Activated CD4-positive, alpha-beta T cell treated with anti-CD3 and anti-CD28 coated beads, Interleukin-2, amount 10 ng/mL, durations not matched to agents 24 days and 14 days (primary cell): ENCODE measurements at regions not wholly inside any gene's neighbourhood (a gene's known extent, or its start where the extent isn't known, plus 50 kb on each side); places are given as distances from the start of the nearest gene placed in this dataset.

Experiments used
- DNase-seq: peaks from one replicate; pipeline ENCODE4 v3.0.0; 2022
- H3K27ac Mint-ChIP-seq: one replicate; pipeline ENCODE4 v1.8.0; 2022; ENCODE audit warnings: mild to moderate bottlenecking, mixed read lengths
- H3K27me3 Mint-ChIP-seq: one replicate; pipeline ENCODE4 v1.8.0; 2022; ENCODE audit warnings: mixed read lengths
- H3K36me3 Mint-ChIP-seq: one replicate; pipeline ENCODE4 v1.8.0; 2022; ENCODE audit warnings: low read depth, mild to moderate bottlenecking, mixed read lengths
- H3K4me1 Mint-ChIP-seq: one replicate; pipeline ENCODE4 v1.8.0; 2021; ENCODE audit warnings: mixed read lengths
- H3K4me3 Mint-ChIP-seq: one replicate; pipeline ENCODE4 v1.8.0; 2022; ENCODE audit warnings: mild to moderate bottlenecking, moderate library complexity, mixed read lengths
- H3K9me3 Mint-ChIP-seq: one replicate; pipeline ENCODE4 v1.8.0; 2021; ENCODE audit warnings: mixed read lengths
- intact Hi-C: fragments of 100-400 bp; cut with micrococcal nuclease; formaldehyde crosslinking; loops from one replicate; pipeline ENCODE4 v1.15.1; 2023

GRCh38 chr14:71600309-71600708, 331.9 kb upstream of the RGS6 start:
- intact Hi-C loops: no loop called here
- Mint-ChIP-seq H3K36me3 (peaks cover 49% of the 10 kb centered on the region), H3K9me3 (peaks cover 22% of the 10 kb centered on the region), H3K27me3 (no peaks in the 10 kb centered on the region), H3K27ac (no peak overlapping the region), H3K4me3 (no peak overlapping the region), H3K4me1 (peaks cover 34% of the 10 kb centered on the region)
- no peak for DNase-seq

DNA sequence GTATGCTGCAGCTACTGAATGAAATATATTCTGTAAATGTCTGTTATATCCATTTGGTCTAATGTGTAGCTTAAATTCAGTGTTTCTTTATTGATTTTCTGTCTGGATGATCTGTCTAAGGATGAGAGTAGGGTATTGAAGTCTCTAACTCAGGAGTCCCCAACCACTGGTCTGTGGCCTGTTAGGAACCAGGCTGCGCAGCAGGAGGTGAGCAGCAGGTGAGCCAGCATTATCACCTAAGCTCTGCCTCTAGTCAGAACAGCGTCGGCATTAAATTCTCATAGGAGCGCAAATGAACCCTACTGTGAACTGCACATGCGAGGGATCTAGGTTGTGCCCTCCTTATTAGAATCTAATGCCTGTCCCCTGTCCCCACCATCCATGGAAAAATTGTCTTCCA, 329.7 kb upstream of the RGS6 start:
- no peaks in the 10 kb centered on the region for H3K27me3 Mint-ChIP-seq
- no peak overlapping the region for H3K4me3 Mint-ChIP-seq
- DNase-seq: no peak
- H3K9me3 Mint-ChIP-seq: peaks cover 30% of the 10 kb centered on the region
- intact Hi-C loops: no loop called here
- H3K36me3 Mint-ChIP-seq: peaks cover 55% of the 10 kb centered on the region
- no peak overlapping the region for H3K27ac Mint-ChIP-seq
- H3K4me1 Mint-ChIP-seq: peaks cover 39% of the 10 kb centered on the region

- Mint-ChIP-seq H3K36me3 (peaks cover 42% of the 10 kb centered on the region), H3K27ac (no peak overlapping the region), H3K27me3 (no peaks in the 10 kb centered on the region), H3K4me3 (no peak overlapping the region), H3K4me1 (peaks cover 25% of the 10 kb centered on the region), H3K9me3 (peaks cover 30% of the 10 kb centered on the region)
- intact Hi-C loops: no loop called here
- no peak for DNase-seq
These were observed 328.0 kb upstream of the RGS6 start for GRCh38 chr14:71604231-71604630.

DNA sequence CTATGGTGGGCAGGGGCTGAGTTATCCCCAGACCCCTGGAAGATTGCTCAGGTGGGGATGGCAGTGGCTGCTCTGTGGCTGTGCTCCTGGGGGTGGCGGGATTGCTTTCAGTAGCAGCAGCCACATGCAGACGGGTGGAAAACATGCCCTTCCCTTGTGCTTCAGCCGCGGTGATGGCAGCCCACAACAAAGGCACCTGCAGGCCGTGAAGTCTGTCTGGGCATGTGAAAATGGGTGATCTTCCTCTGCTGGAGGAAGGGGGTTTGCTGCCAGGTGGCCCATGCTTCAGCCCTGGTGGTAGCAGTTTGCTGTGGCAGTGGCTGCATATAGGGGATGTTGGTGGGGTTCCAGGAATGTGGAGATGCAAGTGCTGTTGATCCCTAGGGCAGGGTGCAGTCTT, 326.2 kb upstream of the RGS6 start:
- peaks cover 23% of the 10 kb centered on the region for H3K4me1 Mint-ChIP-seq
- DNase-seq: no peak
- H3K27ac Mint-ChIP-seq: no peak overlapping the region
- peaks cover 28% of the 10 kb centered on the region for H3K36me3 Mint-ChIP-seq
- H3K4me3 Mint-ChIP-seq: no peak overlapping the region
- peaks cover 20% of the 10 kb centered on the region for H3K9me3 Mint-ChIP-seq
- intact Hi-C loops: no loop called here
- H3K27me3 Mint-ChIP-seq: no peaks in the 10 kb centered on the region

- Mint-ChIP-seq H3K4me3 (no peak overlapping the region), H3K27me3 (no peaks in the 10 kb centered on the region), H3K9me3 (peaks cover 19% of the 10 kb centered on the region), H3K36me3 (peaks cover 27% of the 10 kb centered on the region), H3K4me1 (peaks cover 23% of the 10 kb centered on the region), H3K27ac (no peak overlapping the region)
- no peak for DNase-seq
- intact Hi-C loops: no loop called here
These were observed 325.7 kb upstream of the RGS6 start for GRCh38 chr14:71606575-71606974.

GRCh38 chr14:71607056-71607455, 325.2 kb upstream of the RGS6 start:
- Mint-ChIP-seq H3K27ac (no peak overlapping the region), H3K4me3 (no peak overlapping the region), H3K27me3 (no peaks in the 10 kb centered on the region), H3K4me1 (peaks cover 21% of the 10 kb centered on the region), H3K36me3 (peaks cover 25% of the 10 kb centered on the region), H3K9me3 (peaks cover 15% of the 10 kb centered on the region)
- intact Hi-C loops: no loop called here
- no peak for DNase-seq

DNA sequence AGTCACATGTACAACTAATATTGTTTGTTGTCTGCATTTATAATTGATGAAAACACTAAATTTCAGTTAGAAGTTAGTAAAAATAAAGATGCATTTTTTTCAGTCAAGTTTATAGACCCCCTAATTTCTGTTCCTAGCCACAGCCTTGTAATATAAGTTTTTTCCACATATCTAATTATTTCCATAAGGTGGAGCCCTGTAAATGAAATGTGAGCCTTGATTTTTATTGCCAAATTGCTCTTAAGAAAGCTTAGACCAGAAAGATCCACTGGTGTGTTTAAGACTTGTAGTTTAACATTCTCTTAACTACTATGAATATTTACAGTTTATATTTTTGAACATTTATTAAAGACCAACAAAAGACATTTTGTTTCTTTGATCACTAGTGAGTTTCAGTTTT, 322.1 kb upstream of the RGS6 start:
- DNase-seq: no peak
- H3K4me3 Mint-ChIP-seq: no peak overlapping the region
- no peaks in the 10 kb centered on the region for H3K27me3 Mint-ChIP-seq
- H3K27ac Mint-ChIP-seq: no peak overlapping the region
- intact Hi-C loops: no loop called here
- peaks cover 13% of the 10 kb centered on the region for H3K9me3 Mint-ChIP-seq
- peaks cover 20% of the 10 kb centered on the region for H3K4me1 Mint-ChIP-seq
- peaks cover 17% of the 10 kb centered on the region for H3K36me3 Mint-ChIP-seq

- H3K36me3 Mint-ChIP-seq: peaks cover 10% of the 10 kb centered on the region
These were observed 321.4 kb upstream of the RGS6 start for GRCh38 chr14:71610797-71611196.

GRCh38 chr14:71613168-71613567, 319.1 kb upstream of the RGS6 start:
- DNase-seq: no peak
- intact Hi-C loops: no loop called here
- no peaks in the 10 kb centered on the region for H3K27me3 Mint-ChIP-seq
- peaks cover 17% of the 10 kb centered on the region for H3K4me1 Mint-ChIP-seq
- H3K9me3 Mint-ChIP-seq: peaks cover 8% of the 10 kb centered on the region
- peaks cover 11% of the 10 kb centered on the region for H3K36me3 Mint-ChIP-seq
- no peak overlapping the region for H3K4me3 Mint-ChIP-seq
- H3K27ac Mint-ChIP-seq: no peak overlapping the region

More at GRCh38 chr14:71610797-71611196, 321.4 kb upstream of the RGS6 start:
- Mint-ChIP-seq H3K9me3 (peaks cover 7% of the 10 kb centered on the region), H3K4me1 (peaks cover 19% of the 10 kb centered on the region), H3K27me3 (no peaks in the 10 kb centered on the region), H3K4me3 (no peak overlapping the region), H3K27ac (no peak overlapping the region)
- DNase-seq: no peak
- intact Hi-C loops: no loop called here

GRCh38 chr14:71616013-71616412, 316.2 kb upstream of the RGS6 start:
- H3K27ac Mint-ChIP-seq: no peak overlapping the region
- H3K27me3 Mint-ChIP-seq: no peaks in the 10 kb centered on the region
- intact Hi-C loops: no loop called here

DNA sequence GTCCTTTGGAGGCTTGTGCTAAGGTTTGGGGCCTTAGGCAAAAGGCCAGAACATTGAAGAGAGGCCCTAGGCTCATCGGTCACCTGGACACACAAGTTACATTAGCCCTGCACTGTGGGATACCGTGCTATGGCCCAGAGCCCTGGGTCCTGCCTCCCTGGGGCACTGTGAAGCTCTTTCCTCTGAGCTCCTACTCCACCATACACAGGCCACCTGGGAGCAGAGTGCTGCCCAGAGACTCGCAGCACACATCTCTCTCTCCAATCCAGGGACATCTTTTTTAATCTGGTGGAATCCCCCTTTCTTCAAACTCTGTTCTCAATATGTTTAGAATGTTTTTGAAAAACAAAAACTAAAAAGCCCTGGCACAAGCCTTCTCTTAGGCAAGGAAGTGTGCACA, 314.2 kb upstream of the RGS6 start:
- H3K27me3 Mint-ChIP-seq: no peaks in the 10 kb centered on the region
- DNase-seq: no peak
- no peak overlapping the region for H3K27ac Mint-ChIP-seq
- peaks cover 4% of the 10 kb centered on the region for H3K9me3 Mint-ChIP-seq
- peaks cover 20% of the 10 kb centered on the region for H3K4me1 Mint-ChIP-seq
- no peak overlapping the region for H3K4me3 Mint-ChIP-seq
- peaks cover 39% of the 10 kb centered on the region for H3K36me3 Mint-ChIP-seq
- intact Hi-C loops: no loop called here

More at GRCh38 chr14:71616013-71616412, 316.2 kb upstream of the RGS6 start:
- Mint-ChIP-seq H3K4me1 (peaks cover 20% of the 10 kb centered on the region), H3K9me3 (peaks cover 8% of the 10 kb centered on the region), H3K4me3 (no peak overlapping the region), H3K36me3 (peaks cover 33% of the 10 kb centered on the region)
- DNase-seq: no peak

GRCh38 chr14:71618716-71619115, 313.5 kb upstream of the RGS6 start:
- H3K4me1 Mint-ChIP-seq: peaks cover 20% of the 10 kb centered on the region
- H3K9me3 Mint-ChIP-seq: peaks cover 4% of the 10 kb centered on the region
- DNase-seq: no peak
- no peak overlapping the region for H3K27ac Mint-ChIP-seq
- H3K27me3 Mint-ChIP-seq: no peaks in the 10 kb centered on the region
- intact Hi-C loops: no loop called here
- no peak overlapping the region for H3K4me3 Mint-ChIP-seq
- peaks cover 40% of the 10 kb centered on the region for H3K36me3 Mint-ChIP-seq

GRCh38 chr14:71619472-71619871, 312.8 kb upstream of the RGS6 start:
- intact Hi-C loops: no loop called here
- Mint-ChIP-seq H3K27ac (no peak overlapping the region), H3K4me3 (no peak overlapping the region), H3K4me1 (peaks cover 21% of the 10 kb centered on the region), H3K27me3 (no peaks in the 10 kb centered on the region), H3K9me3 (peaks cover 4% of the 10 kb centered on the region), H3K36me3 (peaks cover 47% of the 10 kb centered on the region)
- no peak for DNase-seq

DNA sequence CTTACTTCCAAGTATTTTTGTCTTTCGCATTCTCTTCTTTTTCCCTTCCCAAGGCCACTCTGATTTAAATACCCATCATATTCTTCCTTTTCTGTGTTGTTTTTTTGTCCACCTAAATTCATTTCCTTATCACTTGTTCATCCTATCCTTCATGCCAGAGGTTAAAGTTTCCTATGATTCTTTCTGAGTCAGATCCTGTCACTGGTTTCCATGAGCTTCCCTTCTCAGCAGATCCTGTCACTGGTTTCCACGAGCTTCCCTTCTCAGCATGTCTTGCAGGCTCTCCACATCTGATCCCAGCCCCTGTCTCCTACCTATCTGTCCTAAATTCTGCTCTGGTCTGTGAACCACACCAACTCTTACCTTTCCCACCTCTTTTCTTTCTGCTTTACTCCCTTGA, 311.8 kb upstream of the RGS6 start:
- peaks cover 19% of the 10 kb centered on the region for H3K4me1 Mint-ChIP-seq
- no peak overlapping the region for H3K4me3 Mint-ChIP-seq
- intact Hi-C loops: no loop called here
- no peaks in the 10 kb centered on the region for H3K27me3 Mint-ChIP-seq
- DNase-seq: no peak
- H3K36me3 Mint-ChIP-seq: peaks cover 52% of the 10 kb centered on the region
- peaks cover 4% of the 10 kb centered on the region for H3K9me3 Mint-ChIP-seq
- no peak overlapping the region for H3K27ac Mint-ChIP-seq

DNA sequence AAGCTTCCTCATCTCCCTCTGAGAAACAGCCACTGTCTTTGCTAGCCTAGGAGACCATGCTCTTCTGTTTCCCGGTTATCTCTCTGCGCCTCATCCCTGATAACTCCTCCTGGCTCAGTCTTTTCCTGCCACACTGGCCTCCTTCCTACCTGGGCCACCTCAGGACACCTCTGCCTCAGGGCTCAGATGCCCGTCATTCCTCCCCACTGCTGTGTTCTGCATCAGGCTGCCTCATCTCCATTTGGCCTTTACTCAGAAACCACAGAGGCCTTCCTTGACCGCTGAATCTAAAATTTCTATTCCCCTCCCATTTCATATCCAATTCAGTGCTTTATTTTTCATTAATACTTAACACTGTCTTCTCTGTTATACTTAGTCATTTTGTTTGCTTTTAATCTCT, 311.0 kb upstream of the RGS6 start:
- no peak overlapping the region for H3K4me3 Mint-ChIP-seq
- no peak for DNase-seq
- no peaks in the 10 kb centered on the region for H3K27me3 Mint-ChIP-seq
- H3K27ac Mint-ChIP-seq: no peak overlapping the region
- H3K9me3 Mint-ChIP-seq: peaks cover 2% of the 10 kb centered on the region
- peaks cover 51% of the 10 kb centered on the region for H3K36me3 Mint-ChIP-seq
- intact Hi-C loops: no loop called here
- peaks cover 14% of the 10 kb centered on the region for H3K4me1 Mint-ChIP-seq
